GM19463 (cell line): ENCODE measurements at regions not wholly inside any gene's neighbourhood (a gene's known extent, or its start where the extent isn't known, plus 50 kb on each side); places are given as distances from the start of the nearest gene placed in this dataset.
"Not testable (repeated sequence)": the region's sequence is repeated elsewhere in the genome, so short reads cannot be mapped to it uniquely, and the experiment has no call there.

Experiments
- ATAC-seq: cut with Tn5 transposase; IDR thresholded peaks from one replicate; pipeline ENCODE4 v1.9.1; 2021; ENCODE audit warnings: mild to moderate bottlenecking, moderate library complexity; ENCODE audit not compliant: unreplicated experiment

DNA sequence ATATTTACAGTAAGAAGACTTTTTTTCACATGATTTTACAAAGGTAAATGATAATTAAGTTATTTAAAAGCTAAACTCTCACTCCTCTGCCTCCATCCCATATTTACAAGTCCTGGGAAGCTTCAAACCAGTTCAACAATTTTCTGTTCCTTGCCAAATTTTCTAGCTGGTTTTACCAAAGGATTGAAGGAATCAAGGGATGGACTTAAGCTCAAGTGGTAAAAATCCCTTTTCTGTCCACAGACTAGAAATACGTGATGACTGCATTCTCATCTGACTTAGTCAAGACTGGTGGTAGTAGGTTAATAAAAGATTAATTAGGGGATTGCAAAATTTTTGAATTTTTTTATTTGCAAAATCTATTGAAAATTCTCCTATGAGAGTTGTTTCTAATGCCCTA is 297.3 kb downstream of the MTX2 start:
- no peak for ATAC-seq

DNA sequence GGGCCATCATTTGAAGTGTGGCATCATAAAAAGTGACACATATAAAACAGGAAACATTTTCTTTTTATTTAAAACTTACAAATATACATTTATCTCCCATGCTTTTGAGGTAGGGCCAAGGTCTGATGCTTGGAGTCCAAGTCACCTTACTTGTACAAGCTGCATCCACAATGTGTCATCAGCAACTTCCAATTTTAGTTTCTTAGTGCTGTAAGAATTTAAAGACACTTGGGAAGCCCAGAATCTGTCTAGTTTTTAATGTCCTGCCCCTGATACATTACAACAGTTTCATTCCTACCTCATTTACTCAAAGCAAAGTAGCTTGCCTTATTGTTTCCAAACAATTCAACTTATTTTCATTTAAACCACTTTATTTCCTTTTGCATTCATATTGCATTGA is 297.7 kb downstream of the MTX2 start:
- ATAC-seq: no peak

DNA sequence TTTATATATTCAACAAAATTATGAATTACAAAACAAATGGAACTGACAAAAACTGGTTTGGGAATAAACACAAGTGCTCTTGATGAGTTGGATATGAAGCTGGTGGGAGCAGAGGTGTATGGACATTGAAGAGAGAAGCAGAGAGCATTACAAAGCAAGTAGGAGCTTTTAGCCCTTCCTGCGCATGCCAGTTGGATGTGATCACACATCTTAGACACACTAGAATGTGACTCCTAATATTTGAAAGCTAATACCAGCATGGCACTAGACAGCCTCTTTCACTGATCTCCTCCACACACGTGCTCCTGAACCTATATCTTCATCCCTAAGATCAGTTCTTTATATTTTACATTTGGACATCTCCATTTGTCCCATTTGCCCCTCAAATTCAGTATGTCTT is 298.1 kb downstream of the MTX2 start:
- ATAC-seq: no peak

DNA sequence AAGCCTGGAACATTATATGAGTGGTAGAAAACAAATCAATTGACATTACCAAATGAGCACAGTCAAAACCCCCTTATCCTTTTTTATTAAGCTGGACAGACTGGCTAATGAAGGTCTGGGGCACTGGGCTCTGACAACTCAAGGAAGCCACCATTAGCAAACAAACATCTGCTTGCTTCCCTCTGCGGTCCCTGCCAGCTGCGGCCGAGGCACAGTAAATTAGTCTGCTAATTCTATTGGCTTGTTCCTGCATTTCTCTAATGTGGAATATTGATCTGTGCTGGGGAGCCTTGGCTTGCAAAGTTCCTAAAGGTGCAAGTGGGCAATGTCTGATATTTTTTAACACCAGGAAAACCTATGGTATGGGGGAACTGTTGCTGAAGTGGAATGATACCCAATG is 300.3 kb downstream of the MTX2 start:
- ATAC-seq: no peak

DNA sequence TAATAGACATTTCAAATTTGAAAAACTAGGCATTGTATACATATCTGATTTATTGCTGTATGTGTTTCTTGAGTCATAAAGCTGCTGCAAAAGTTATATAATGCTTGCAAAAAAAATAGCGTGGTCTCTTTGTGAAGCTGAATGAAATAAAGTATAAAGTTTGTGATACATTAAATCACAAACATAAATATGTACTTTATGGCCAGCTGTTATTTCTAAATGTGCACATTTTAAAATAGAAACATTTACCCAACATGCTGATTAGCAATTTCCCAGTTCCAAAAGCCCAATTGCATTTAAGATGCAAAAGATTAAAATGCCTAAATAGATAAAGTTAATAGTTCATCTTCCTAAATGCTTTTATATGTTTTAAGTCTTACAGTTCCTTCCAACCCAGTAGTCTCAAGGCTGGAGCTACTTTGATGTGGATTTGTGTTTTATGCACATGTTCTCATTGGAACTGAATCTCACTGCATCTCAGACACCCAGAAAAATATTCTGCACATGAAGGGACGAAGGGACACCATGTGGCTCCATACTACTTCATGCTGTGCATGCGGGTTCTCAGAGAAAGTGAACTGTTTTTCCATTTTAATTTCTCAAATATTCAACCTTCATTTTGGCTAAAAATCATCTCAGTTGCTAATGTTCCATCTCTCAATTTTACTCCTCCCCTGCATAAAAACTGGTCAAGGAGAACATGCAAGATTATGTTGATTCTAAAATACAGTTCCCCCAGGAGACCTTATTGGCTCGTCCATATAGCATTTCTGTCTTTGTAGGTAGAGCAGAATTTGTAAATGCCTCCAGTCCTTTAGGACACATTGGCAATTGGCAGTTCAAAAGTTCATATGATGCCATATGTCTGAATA is 304.6 kb downstream of the MTX2 start:
- ATAC-seq: no peak

DNA sequence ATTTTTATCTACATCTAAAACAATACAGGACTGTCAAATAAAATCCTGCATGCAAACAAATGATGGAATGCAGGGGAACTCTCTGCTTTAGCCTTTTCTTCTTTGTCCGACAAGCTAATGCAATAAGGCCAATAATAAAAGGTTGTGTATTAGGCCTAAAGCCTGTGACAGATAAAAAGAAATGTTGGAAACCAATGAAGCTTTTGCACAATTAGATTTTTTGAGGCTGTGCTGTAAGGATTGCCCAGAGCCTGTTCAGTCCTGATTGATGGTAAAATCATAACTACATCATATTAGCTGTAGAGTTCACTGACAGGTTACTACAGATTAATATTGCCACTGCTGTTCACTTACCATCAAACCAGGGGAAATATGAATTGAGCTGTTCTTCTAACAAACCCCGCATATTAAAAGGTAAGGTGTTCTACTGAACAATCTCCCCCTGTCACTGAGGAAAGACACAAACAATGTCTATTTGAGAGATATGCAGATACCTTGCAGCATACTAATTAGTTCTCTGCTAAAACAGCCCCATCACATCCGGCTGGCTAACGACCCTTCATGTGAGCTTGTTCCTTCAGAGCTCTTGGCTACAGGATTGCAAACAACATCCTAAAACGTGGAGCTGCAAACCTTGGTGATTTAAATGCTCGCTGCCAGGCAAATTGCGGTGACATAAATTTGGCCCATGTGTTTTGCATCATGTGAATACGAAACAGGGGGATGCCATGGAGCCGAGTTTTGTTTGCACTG is 305.4 kb downstream of the MTX2 start:
- ATAC-seq: no peak

DNA sequence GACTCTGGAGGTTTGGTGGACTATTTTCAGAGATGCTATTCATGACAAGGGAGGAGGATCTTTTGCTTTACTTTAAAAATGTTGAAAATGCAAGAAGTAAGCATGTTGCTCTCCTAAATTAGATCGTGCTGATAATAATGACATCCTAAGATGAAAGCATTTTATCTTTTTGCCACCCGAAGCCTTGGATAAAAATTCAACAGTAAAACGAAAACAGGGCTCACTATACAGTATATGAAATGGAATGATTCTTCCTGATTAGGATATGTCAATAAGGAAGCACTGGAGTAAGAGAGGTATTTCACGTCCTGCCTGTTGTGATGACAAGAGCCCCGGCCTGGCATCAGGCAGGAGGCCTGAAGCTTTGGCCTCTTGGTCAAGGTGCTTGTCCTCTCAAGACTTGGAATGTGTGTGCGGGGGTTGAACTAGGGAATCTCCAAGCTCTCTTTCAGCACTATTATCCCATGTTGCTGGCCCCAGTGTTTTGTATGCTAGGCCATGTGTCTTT is 306.0 kb downstream of the MTX2 start:
- no peak for ATAC-seq

DNA sequence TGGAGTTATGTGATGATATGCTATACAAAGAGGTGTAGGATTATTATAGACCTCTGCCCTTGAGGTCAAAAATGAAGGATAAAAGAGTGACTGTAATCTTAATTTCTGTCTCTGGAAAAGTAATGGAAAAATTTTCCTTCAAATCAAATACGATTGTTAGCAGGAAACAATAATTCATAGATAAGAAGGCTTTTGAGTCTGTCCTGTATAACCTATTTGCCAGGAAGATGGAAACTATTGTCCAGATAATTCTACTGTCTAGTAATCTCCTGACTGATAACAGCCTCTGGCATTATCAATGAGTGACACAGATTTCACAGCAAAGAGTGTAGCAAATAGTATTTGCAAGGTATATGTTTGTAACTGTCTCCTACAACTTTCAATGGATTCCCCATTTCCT is 307.8 kb downstream of the MTX2 start:
- no peak for ATAC-seq

DNA sequence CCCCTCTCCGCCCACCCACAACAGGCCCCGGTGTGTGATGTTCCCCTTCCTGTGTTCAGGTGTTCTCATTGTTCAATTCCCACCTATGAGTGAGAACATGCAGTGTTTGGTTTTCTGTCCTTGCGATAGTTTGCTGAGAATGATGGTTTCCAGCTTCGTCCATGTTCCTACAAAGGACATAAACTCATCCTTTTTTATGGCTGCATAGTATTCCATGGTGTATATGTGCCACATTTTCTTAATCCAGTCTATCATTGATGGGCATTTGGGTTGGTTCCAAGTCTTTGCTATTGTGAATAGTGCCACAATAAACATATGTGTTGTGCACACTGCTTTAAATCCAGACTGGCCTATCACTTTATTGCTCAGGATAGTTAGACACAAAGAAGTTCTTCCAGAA is 309.1 kb downstream of the MTX2 start:
- not testable (repeated sequence) for ATAC-seq

DNA sequence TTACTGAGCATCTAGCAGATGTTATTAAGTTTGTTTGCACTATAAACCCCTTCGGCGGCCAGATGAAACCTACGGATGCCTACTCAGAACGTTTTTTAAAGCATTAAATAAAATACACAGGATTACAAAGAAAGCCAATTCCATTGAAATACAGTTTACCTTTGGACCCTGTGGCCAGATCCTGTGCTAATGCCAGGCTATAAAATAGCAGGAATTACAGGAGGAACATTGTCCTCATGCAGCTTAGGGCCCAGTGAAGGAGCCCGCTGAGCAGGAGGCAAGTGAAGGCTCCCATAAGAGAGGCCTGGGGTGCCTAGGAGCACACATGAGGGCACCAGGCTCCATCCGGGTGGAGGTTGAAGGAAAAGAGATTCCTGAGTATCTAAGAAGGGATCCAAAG is 310.4 kb downstream of the MTX2 start:
- ATAC-seq: no peak

DNA sequence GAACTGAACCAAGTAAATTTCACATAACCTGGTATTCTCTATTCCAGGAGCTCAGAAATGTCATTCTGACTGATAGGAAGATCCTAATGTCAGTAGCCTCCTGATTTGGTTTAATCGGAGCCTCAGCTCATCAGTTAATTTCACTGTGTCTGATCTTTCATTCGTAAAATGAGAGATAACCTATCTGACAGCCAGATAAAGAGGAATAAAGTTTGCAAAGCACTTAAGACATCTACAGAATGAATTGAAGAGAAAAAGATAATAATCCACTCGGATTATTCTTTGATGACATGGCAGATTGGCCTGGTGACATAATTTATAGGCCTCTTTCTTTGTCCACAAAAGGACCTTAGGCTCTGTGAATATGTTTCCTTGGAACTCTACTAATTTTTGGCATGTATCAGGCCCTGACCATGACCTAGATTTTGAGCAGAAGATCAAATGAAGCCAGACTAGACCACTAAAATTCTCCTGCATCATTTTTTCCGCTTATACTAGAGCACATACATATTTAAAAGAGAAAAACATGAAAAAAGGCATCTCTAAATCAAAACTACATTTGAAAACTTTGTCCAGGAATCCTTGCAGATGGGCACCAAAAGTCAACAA is 312.4 kb downstream of the MTX2 start:
- no peak for ATAC-seq

DNA sequence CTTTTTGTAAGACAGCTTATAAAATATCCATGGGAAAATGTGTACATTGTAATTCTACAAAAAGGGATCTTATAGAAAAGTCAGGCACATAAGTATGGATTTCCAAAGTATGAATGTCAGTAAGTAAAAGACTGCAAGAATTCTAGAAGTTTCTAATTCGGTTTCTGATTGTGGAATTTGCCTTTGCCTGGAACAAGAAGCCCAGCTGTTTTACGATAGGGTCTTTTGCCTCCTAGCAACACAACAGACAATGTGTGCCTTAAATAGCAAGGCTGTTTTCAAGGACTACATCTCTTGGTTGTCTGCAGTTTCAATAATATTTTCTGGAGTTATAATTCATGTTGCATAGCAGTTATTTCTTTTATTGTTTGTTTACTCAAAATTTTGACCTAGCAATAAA is 312.9 kb downstream of the MTX2 start:
- ATAC-seq: no peak

DNA sequence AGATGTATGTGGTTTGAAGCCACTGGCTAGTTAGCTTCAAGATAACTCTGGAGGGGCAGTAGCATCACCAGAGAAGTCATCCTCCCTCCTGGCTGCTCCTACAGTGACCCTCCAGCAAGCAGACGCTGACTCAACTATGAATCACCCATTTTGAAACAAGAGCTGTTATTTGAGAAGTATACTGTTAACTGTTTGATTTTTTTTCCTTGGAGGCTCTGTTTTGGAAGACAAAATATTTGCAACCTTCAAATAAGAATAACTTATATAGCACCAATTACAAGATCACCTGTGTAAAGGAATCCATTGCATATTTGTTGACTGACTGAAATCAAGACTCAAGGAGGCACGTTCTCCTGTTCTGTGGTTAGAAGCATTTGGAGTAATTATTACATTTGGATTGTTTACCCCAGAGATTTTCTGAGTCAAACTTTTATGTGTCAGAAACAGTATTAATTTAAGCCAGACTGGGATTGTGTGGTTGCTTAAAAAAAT is 313.8 kb downstream of the MTX2 start:
- no peak for ATAC-seq

DNA sequence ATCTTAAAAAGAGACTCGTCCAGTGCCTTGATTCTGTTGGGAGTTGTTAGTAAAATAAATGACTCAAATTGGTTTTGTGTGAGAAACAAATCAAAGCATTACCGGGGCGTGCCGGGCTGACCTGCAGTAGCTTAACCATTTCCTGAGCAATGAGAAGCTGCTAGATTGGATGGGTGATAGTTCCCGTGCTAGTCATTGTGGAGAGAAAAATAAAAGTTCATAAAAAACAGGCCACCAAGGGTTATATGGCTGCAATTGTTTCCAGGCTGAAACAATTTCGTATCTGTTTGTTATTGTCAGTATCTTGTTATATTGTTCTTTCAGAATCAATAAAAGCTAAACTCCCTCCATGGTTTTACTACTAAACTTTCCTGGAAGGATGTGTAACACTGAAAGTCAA is 314.4 kb downstream of the MTX2 start:
- no peak for ATAC-seq

DNA sequence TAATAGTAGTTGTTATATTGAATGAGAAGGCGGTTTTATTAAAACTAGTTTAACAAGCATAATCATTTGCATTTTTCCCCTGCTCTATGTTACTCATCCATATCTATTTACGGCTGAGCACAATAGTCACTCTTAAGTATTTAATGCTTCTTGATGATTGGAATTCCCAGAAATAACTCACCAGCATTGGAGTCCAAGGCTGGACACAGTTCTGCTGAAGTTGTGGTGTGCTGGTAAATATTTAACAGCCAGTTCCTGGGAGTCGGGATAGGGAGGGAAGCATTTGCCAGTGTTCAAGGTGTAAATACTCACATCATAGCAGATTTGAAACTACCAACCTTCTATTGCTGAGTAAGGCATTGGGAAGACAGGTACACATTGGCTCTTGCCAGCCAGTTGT is 315.1 kb downstream of the MTX2 start:
- ATAC-seq: no peak

DNA sequence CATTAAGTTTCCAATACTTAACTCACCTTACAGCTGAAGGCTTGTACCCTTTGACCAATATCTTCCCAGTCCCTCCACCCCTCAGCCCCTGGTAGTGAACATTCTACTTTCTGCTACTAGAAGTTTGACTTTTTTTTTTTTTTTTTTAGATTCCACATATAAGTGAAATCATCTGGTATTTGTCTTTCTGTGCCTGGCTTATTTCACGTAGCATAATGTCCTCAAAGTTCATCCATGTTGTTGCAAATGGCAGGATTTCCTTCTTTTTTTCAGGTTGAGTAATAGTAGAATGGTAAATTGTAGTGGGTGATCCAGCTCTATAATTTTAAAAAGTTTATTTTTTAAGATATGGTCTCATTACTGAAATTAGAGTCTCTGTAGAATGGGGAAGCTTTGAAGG is 316.0 kb downstream of the MTX2 start:
- no peak for ATAC-seq

DNA sequence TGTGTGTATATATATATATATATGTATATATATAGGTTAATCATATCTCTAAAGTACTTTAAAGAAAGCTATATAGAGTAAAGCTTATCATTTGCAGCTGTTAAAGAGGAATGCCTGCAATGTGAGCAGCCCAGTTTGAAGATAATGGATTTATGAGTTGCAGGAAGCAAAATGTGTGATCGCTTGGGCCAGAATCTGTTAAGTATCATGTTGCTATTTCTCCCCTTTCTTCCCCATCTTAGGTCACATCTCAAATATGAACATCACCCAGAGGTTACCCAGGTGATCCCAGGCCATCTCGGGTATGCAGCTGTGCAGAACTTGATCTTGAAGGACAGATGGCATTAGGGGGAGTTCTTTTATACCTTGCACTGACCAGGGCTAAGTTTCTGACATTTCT is 316.5 kb downstream of the MTX2 start:
- ATAC-seq: no peak

DNA sequence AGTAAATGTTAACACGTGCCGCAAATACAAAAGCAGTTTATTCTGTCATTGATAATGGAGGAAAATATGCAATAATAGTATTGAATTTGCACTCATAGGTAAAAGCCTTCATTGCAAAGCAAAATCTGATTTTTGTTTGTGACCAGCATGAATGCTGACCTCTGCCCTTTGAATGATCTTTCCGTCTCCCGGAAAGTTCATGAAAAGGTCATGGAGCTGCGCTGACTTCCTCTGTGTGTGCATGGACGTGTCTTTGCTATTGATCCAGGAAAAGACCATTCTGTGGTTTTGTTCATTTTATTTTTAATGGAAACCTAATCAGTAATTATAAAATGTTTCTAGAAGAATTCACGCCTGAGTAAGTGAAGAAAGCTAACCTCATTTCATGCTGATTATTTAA is 320.0 kb downstream of the MTX2 start:
- ATAC-seq: no peak

DNA sequence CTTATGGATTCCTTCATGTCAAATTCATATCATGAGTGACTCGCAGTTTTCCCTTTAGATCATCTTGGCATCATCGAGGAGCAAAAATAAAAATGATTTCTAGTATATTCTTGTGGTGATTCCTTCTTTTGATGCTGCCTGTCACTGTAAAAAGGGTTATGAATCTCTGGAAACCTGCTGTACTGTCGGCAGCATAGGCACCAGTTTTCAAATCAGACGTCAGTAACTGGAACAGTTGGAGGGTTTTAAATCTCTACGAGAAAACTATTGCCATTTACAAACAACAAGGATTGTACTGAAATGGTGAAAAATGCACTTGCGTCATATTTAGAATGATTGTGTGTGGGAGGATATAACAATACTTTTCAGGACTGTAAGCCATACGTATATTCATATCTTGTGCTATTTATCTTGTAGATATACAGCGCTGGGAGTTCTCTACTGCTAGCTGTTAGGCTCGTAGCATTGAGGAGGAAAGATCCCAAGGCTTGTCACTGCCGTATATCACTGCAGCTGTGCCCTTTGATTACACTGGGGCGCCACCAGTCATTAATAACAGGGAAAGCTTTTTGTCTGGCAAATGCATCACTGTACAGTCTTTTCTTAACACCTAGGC is 320.7 kb downstream of the MTX2 start:
- no peak for ATAC-seq

DNA sequence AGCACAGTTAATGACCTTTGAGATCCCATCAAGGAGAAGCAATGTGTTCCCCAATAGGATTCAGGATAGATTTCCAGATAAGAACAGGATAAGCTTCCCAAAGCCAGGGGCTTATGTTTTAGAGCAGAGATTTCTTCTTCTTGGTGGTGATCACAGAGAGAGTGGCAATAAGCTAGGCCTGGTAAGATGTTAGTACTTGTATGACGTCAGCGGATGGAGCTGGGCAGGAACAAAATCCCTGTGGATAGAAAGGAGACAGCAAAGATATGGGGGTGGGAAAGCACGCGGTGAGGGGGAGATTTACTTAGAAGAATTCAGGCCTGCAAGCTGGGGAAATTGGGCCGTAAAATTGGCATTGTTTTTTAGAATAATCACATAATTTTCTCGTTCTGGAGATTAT is 323.0 kb downstream of the MTX2 start:
- ATAC-seq: no peak

DNA sequence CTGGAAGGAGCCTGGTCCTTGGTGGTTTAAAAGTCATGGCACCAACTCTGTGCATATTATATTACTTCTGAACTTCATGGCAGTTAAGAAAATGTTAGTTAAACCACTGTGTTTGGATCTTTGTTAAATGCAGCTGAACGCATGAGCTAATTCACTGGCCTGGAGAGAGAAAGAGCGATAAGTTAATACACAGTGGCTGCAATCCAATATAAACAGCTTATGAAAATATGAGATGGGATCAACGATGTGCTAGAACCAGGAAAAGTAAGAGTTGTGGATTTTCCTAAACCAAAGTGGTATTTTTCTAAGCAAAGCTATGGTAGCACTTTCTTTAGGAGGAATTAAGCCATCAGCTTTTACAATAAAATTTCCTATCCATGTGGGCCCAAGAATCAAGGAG is 326.7 kb downstream of the MTX2 start:
- ATAC-seq: no peak
